Panc1 (cell line): ENCODE measurements at regions not wholly inside any gene's neighbourhood (a gene's known extent, or its start where the extent isn't known, plus 50 kb on each side); places are given as distances from the start of the nearest gene placed in this dataset.

Experiments used
- CTCF ChIP-seq: fragments of 450-650 bp; IDR thresholded peaks from 2 replicates; pipeline ENCODE4 v1.5.1; 2017; ENCODE audit warnings: mild to moderate bottlenecking
- POLR2AphosphoS5 ChIP-seq: IDR thresholded peaks from 2 replicates; pipeline ENCODE4 v1.6.1; 2012; ENCODE audit warnings: mild to moderate bottlenecking, low read depth, low read length, moderate library complexity
- REST ChIP-seq, 2 experiments: IDR thresholded peaks; 2 replicates each; pipeline ENCODE4 v1.6.1; 2011 to 2012; ENCODE audit warnings: low read depth in 2 of 2, control low read depth in 1 of 2, low read length in 1 of 2, mild to moderate bottlenecking in 1 of 2, moderate library complexity in 1 of 2; ENCODE audit not compliant: insufficient read depth in 1 of 2
- SIN3A ChIP-seq: IDR thresholded peaks from 2 replicates; pipeline ENCODE4 v1.6.1; 2012; ENCODE audit warnings: low read depth, mild to moderate bottlenecking, low read length, moderate library complexity, borderline replicate concordance; ENCODE audit not compliant: insufficient read depth

GRCh38 chr6:25084508-25084833, 148.7 kb upstream of the RIPOR2 start:
- TF ChIP-seq CTCF (no peak), SIN3A (no peak), POLR2AphosphoS5 (no peak), REST (IDR thresholded peaks at IDR 0.05; ENCODE audit: insufficient read depth in 1 of 2, low read depth in 2 of 2, low read length in 1 of 2) (no peak)
